Uterus (tissue), 2 donors: ENCODE measurements at regions not wholly inside any gene's neighbourhood (a gene's known extent, or its start where the extent isn't known, plus 50 kb on each side); places are given as distances from the start of the nearest gene placed in this dataset.

Experiments
- POLR2A ChIP-seq, 2 donors: fragments of 450-650 bp; IDR thresholded peaks; one replicate each; pipeline ENCODE4 v1.6.1; 2016; ENCODE audit warnings: antibody characterized with exemption in 2 of 2, mild to moderate bottlenecking in 1 of 2, moderate library complexity in 1 of 2
- TF ChIP-seq, protein P1 (sequence below), 4 experiments: fragments of 200-600 bp in 2 of 4; fragments of 450-650 bp in 2 of 4; sonication (generic) in 2 of 4; IDR thresholded peaks; one replicate each; pipeline ENCODE4 v1.5.1; 2016 to 2019; ENCODE audit warnings: antibody characterized with exemption in 4 of 4, mild to moderate bottlenecking in 2 of 4, moderate library complexity in 1 of 4

DNA sequence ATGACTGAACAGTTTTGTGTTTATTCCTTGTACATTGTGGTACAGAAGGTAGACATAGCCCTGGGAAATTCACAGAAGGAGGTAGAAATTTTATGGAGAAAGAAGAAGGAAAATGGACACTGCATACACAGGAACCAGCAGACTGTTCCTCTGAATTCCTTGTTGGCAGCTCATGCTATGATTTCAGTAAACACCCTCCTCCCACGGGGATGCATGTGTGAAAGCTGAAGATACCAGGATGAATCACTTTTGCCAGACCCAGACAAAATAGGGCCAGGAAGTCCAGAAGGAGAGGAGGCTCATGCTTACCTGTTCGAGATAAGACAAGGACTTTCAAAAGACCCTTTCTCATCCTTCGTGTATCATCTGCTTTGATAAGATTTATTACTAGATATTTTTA lies 110.3 kb upstream of the GGTLC1 start:
- no peak for TF ChIP-seq POLR2A (IDR thresholded peaks at IDR 0.05)
- TF ChIP-seq, protein P1, sequence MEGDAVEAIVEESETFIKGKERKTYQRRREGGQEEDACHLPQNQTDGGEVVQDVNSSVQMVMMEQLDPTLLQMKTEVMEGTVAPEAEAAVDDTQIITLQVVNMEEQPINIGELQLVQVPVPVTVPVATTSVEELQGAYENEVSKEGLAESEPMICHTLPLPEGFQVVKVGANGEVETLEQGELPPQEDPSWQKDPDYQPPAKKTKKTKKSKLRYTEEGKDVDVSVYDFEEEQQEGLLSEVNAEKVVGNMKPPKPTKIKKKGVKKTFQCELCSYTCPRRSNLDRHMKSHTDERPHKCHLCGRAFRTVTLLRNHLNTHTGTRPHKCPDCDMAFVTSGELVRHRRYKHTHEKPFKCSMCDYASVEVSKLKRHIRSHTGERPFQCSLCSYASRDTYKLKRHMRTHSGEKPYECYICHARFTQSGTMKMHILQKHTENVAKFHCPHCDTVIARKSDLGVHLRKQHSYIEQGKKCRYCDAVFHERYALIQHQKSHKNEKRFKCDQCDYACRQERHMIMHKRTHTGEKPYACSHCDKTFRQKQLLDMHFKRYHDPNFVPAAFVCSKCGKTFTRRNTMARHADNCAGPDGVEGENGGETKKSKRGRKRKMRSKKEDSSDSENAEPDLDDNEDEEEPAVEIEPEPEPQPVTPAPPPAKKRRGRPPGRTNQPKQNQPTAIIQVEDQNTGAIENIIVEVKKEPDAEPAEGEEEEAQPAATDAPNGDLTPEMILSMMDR (IDR thresholded peaks at IDR 0.05) = no peak
